PC-9 (cell line): ENCODE measurements at regions not wholly inside any gene's neighbourhood (a gene's known extent, or its start where the extent isn't known, plus 50 kb on each side); places are given as distances from the start of the nearest gene placed in this dataset.

Experiments
- BruUV-seq: library from RNA; stranded (reverse); fragments of 400-500 nt; replicated peaks from 2 replicates; lab custom pipeline; 2021; lab: Mats Ljungman, UMichigan
- CTCF ChIA-PET: fragments of 300-600 bp; sonication (Branson Sonifier 250); formaldehyde crosslinking; loops from one replicate; lab custom pipeline; 2022; ENCODE audit warnings: antibody characterized with exemption; lab: Charles Lee
- POLR2A ChIA-PET: fragments of 300-600 bp; sonication (Branson Sonifier 250); formaldehyde crosslinking; loops from one replicate; lab custom pipeline; 2022; ENCODE audit warnings: antibody characterized with exemption; ENCODE audit not compliant: unreplicated experiment; lab: Charles Lee
- DNase-seq, 2 experiments: peaks; one replicate each; pipeline versions ENCODE4 v3.0.0 to v3.0.0-alpha.2; 2015 to 2022; ENCODE audit warnings: mixed read lengths in 1 of 2
- H2AFZ ChIP-seq: fragments of 200-600 bp; sonication (generic); 2 replicates; pipeline ENCODE4 v1.8.1; 2017; ENCODE audit warnings: antibody characterized with exemption
- H3F3A ChIP-seq: fragments of 200-600 bp; sonication (generic); 2 replicates; pipeline ENCODE4 v1.8.1; 2017; ENCODE audit warnings: antibody characterized with exemption, mild to moderate bottlenecking, low read depth; ENCODE audit not compliant: insufficient read depth
- H3K27ac ChIP-seq: fragments of 200-600 bp; sonication (generic); 2 replicates; pipeline ENCODE4 v1.6.1; 2016; ENCODE audit warnings: mixed run types
- H3K27me3 ChIP-seq: fragments of 200-600 bp; sonication (generic); 2 replicates; pipeline ENCODE4 v1.6.1; 2016; ENCODE audit warnings: low read depth, mixed run types; ENCODE audit not compliant: insufficient read depth
- H3K36me3 ChIP-seq: fragments of 200-600 bp; sonication (generic); 2 replicates; pipeline ENCODE4 v1.6.1; 2016; ENCODE audit warnings: low read depth, mixed run types
- H3K4me1 ChIP-seq: fragments of 200-600 bp; sonication (generic); replicated peaks from 2 replicates; pipeline ENCODE4 v1.6.1; 2016; ENCODE audit warnings: mixed run types; ENCODE audit not compliant: insufficient read depth
- H3K4me2 ChIP-seq: fragments of 200-600 bp; sonication (generic); 2 replicates; pipeline ENCODE4 v1.6.1; 2017; ENCODE audit warnings: mixed run types
- H3K4me3 ChIP-seq: fragments of 200-600 bp; sonication (generic); 2 replicates; pipeline ENCODE4 v1.6.1; 2016; ENCODE audit warnings: mixed run types
- H3K79me2 ChIP-seq: fragments of 200-600 bp; sonication (generic); 2 replicates; pipeline ENCODE4 v1.6.1; 2017; ENCODE audit warnings: low read depth, mixed run types
- H3K9me2 ChIP-seq: fragments of 200-600 bp; sonication (generic); 2 replicates; pipeline ENCODE4 v1.8.1; 2017; ENCODE audit warnings: mild to moderate bottlenecking; ENCODE audit not compliant: insufficient read depth
- H3K9me3 ChIP-seq: fragments of 200-600 bp; sonication (generic); 2 replicates; pipeline ENCODE4 v1.8.1; 2016; ENCODE audit warnings: low read depth; ENCODE audit not compliant: insufficient read depth
- H4K20me1 ChIP-seq: fragments of 200-600 bp; sonication (generic); 2 replicates; pipeline ENCODE4 v1.8.1; 2017; ENCODE audit not compliant: insufficient read depth
- EZH2 ChIP-seq: fragments of 200-600 bp; sonication (generic); IDR thresholded peaks from 2 replicates; pipeline ENCODE4 v1.8.0; 2017; ENCODE audit warnings: antibody characterized with exemption, low read depth
- intact Hi-C: fragments of 100-400 bp; cut with micrococcal nuclease; formaldehyde crosslinking; loops from one replicate; pipeline ENCODE4 v1.10.0; 2022; ENCODE audit not compliant: unreplicated experiment
- TF ChIP-seq, protein P1 (sequence below): fragments of 200-600 bp; sonication (generic); conservative IDR thresholded peaks from 2 replicates; pipeline ENCODE4 v1.6.1; 2017; ENCODE audit warnings: mixed run types, antibody characterized with exemption, mild to moderate bottlenecking, moderate library complexity

DNA sequence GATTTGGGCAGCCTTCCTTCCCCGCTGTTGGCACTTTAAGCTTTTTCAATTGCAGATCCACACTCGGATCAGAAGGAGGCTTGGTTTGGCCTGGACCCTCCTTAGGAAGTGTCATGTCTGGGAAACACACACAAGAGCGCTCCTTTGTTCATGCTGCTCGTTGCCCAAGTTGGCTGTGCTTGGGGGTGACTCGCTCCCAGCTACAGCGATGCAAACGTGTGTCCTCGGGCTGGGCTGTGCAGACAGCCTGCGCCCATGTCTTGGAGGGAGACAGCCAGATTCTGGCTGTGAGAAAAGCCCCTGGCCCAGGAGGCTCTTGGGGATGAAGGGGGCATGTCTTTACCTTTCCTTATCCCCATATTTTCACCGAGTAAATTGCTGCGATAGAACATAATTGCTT, 665.6 kb upstream of the EEF2KMT start:
- Histone ChIP-seq H2AFZ (no peak overlapping the region), H3F3A (no peaks in the 10 kb centered on the region), H3K9me3 (no peaks in the 10 kb centered on the region), H3K4me3 (no peak overlapping the region), H4K20me1 (no peaks in the 10 kb centered on the region; the same call in 1 of the 2 replicates), H3K27ac (no peak overlapping the region), H3K36me3 (no peaks in the 10 kb centered on the region), H3K9me2 (no peaks in the 10 kb centered on the region), H3K79me2 (no peaks in the 10 kb centered on the region), H3K27me3 (peaks cover 28% of the 10 kb centered on the region), H3K4me1 (no peaks in the 10 kb centered on the region), H3K4me2 (no peak overlapping the region)
- TF ChIP-seq, protein P1, sequence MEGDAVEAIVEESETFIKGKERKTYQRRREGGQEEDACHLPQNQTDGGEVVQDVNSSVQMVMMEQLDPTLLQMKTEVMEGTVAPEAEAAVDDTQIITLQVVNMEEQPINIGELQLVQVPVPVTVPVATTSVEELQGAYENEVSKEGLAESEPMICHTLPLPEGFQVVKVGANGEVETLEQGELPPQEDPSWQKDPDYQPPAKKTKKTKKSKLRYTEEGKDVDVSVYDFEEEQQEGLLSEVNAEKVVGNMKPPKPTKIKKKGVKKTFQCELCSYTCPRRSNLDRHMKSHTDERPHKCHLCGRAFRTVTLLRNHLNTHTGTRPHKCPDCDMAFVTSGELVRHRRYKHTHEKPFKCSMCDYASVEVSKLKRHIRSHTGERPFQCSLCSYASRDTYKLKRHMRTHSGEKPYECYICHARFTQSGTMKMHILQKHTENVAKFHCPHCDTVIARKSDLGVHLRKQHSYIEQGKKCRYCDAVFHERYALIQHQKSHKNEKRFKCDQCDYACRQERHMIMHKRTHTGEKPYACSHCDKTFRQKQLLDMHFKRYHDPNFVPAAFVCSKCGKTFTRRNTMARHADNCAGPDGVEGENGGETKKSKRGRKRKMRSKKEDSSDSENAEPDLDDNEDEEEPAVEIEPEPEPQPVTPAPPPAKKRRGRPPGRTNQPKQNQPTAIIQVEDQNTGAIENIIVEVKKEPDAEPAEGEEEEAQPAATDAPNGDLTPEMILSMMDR = no peak
- TF ChIP-seq EZH2 = no peak
- DNase-seq = no peak
- BruUV-seq = no TSS peak
- intact Hi-C loops = no loop called here
- ChIA-PET POLR2A (no interaction called here), CTCF (no interaction called here)

DNA sequence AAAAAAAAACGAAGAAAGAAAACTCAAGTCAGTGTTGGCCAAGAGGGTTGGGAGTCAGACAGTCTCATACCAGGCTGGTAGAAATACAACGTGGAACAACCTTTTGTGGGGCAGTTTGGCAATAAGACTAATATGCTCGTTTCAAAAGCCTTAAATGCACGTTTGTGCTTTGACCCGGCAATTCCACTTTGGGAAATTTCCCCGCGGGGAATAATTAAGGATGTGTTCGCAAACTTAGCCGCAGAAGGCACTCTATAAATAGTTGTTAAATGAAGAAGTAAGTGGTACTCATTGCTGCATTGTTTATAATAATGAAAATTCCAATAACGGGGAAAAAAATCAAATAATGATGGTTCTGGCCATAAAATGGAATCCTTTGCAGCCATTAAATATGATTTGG, 664.8 kb upstream of the EEF2KMT start:
- peaks cover 23% of the 10 kb centered on the region for H3K27me3 ChIP-seq
- no peak for DNase-seq
- no peaks in the 10 kb centered on the region; the same call in 1 of the 2 replicates for H4K20me1 ChIP-seq
- H3K9me3 ChIP-seq = no peaks in the 10 kb centered on the region
- ChIA-PET CTCF (no interaction called here), POLR2A (no interaction called here)
- no peaks in the 10 kb centered on the region for H3K4me1 ChIP-seq
- no peak overlapping the region for H3K27ac ChIP-seq
- intact Hi-C loops = no loop called here
- H3K79me2 ChIP-seq = no peaks in the 10 kb centered on the region
- no TSS peak for BruUV-seq
- H3K4me2 ChIP-seq = no peak overlapping the region
- no peak for TF ChIP-seq EZH2
- TF ChIP-seq, protein P1 = no peak
- no peaks in the 10 kb centered on the region for H3K36me3 ChIP-seq
- no peak overlapping the region for H2AFZ ChIP-seq
- no peaks in the 10 kb centered on the region for H3F3A ChIP-seq
- no peaks in the 10 kb centered on the region for H3K9me2 ChIP-seq
- H3K4me3 ChIP-seq = no peak overlapping the region

DNA sequence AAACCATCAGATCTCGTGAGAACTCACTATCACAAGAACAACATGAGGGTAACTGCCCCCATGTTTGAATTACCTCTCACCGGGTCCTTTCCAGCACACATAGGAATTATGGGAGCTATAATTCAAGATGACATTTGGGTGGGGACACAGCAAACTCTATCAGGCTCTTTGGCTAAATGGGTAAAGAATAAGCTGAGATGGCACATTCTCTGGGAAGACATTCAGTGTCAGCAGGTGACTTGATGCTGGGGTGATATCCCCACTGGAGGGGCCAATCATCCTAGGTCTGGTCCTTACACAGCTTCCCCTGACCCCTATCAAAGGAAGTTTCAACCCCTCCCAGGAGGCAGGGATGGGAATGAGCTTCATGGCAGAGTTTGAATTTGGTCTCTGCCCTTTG, 664.0 kb upstream of the EEF2KMT start:
- Histone ChIP-seq H4K20me1 (no peaks in the 10 kb centered on the region; the same call in 1 of the 2 replicates), H2AFZ (no peak overlapping the region), H3K9me2 (no peaks in the 10 kb centered on the region), H3K4me1 (no peaks in the 10 kb centered on the region), H3K36me3 (no peaks in the 10 kb centered on the region), H3K9me3 (no peaks in the 10 kb centered on the region), H3K27me3 (peaks cover 23% of the 10 kb centered on the region), H3K27ac (no peak overlapping the region), H3K4me3 (no peak overlapping the region), H3K4me2 (no peak overlapping the region), H3F3A (no peaks in the 10 kb centered on the region), H3K79me2 (no peaks in the 10 kb centered on the region)
- ChIA-PET CTCF (no interaction called here), POLR2A (no interaction called here)
- TF ChIP-seq, protein P1 = no peak
- no peak for TF ChIP-seq EZH2
- BruUV-seq = no TSS peak
- no peak for DNase-seq
- intact Hi-C loops = no loop called here
